ENCODE measurements at regions not wholly inside any gene's neighbourhood (a gene's known extent, or its start where the extent isn't known, plus 50 kb on each side); places are given as distances from the start of the nearest gene placed in this dataset.

- H2AFZ ChIP-seq, result no peak overlapping the region
Measured at GRCh38 chr14:61631045-61631687, 64.1 kb upstream of the HIF1A start.

GRCh38 chr14:61632401-61632800 is 62.9 kb upstream of the HIF1A start:
- H3K4me3 ChIP-seq (ENCODE audit: low read depth, low read length), result no peak overlapping the region
- TF ChIP-seq CTCF (IDR thresholded peaks at IDR 0.05), result no peak
- H3K9ac ChIP-seq, result no peak overlapping the region
- H3K4me1 ChIP-seq, result no peaks in the 10 kb centered on the region
- no peaks in the 10 kb centered on the region for H3K79me2 ChIP-seq
- H3K36me3 ChIP-seq (ENCODE audit: control insufficient read depth, insufficient read depth, low read length), result no peaks in the 10 kb centered on the region
- H3K27ac ChIP-seq, result no peak overlapping the region
- H3K27me3 ChIP-seq (ENCODE audit: control insufficient read depth, insufficient read depth, low read length), result no peaks in the 10 kb centered on the region
- no peak overlapping the region for H2AFZ ChIP-seq
- H3K9me3 ChIP-seq (ENCODE audit: control insufficient read depth, low read length), result no peaks in the 10 kb centered on the region
- H3K4me2 ChIP-seq (ENCODE audit: low read length), result no peak overlapping the region

More at GRCh38 chr14:61631045-61631687, 64.1 kb upstream of the HIF1A start:
- Histone ChIP-seq H3K4me2 (ENCODE audit: low read length) (no peak overlapping the region), H3K4me3 (ENCODE audit: low read depth, low read length) (no peak overlapping the region), H3K79me2 (no peaks in the 10 kb centered on the region), H3K9me3 (ENCODE audit: control insufficient read depth, low read length) (no peaks in the 10 kb centered on the region), H3K4me1 (no peaks in the 10 kb centered on the region), H3K36me3 (ENCODE audit: control insufficient read depth, insufficient read depth, low read length) (no peaks in the 10 kb centered on the region), H3K9ac (no peak overlapping the region), H3K27me3 (ENCODE audit: control insufficient read depth, insufficient read depth, low read length) (no peaks in the 10 kb centered on the region), H3K27ac (no peak overlapping the region)
- no peak for TF ChIP-seq CTCF (IDR thresholded peaks at IDR 0.05)

GRCh38 chr14:61632807-61633206 is 62.5 kb upstream of the HIF1A start:
- Histone ChIP-seq H3K9me3 (ENCODE audit: control insufficient read depth, low read length) (no peaks in the 10 kb centered on the region), H3K27ac (no peak overlapping the region), H3K4me3 (ENCODE audit: low read depth, low read length) (no peak overlapping the region), H3K4me2 (ENCODE audit: low read length) (no peak overlapping the region), H3K79me2 (no peaks in the 10 kb centered on the region), H3K36me3 (ENCODE audit: control insufficient read depth, insufficient read depth, low read length) (no peaks in the 10 kb centered on the region), H3K9ac (no peak overlapping the region), H2AFZ (no peak overlapping the region), H3K27me3 (ENCODE audit: control insufficient read depth, insufficient read depth, low read length) (no peaks in the 10 kb centered on the region), H3K4me1 (no peaks in the 10 kb centered on the region)
- no peak for TF ChIP-seq CTCF (IDR thresholded peaks at IDR 0.05)

GRCh38 chr14:61636291-61636690 is 59.0 kb upstream of the HIF1A start:
- no peak overlapping the region for H3K4me3 ChIP-seq (ENCODE audit: low read depth, low read length)
- no peak overlapping the region for H3K9ac ChIP-seq
- H3K79me2 ChIP-seq, result no peaks in the 10 kb centered on the region
- no peak overlapping the region for H3K27ac ChIP-seq
- H3K27me3 ChIP-seq (ENCODE audit: control insufficient read depth, insufficient read depth, low read length), result no peaks in the 10 kb centered on the region
- H3K9me3 ChIP-seq (ENCODE audit: control insufficient read depth, low read length), result no peaks in the 10 kb centered on the region
- H3K36me3 ChIP-seq (ENCODE audit: control insufficient read depth, insufficient read depth, low read length), result no peaks in the 10 kb centered on the region
- no peaks in the 10 kb centered on the region for H3K4me1 ChIP-seq
- H2AFZ ChIP-seq, result no peak overlapping the region
- no peak for TF ChIP-seq CTCF (IDR thresholded peaks at IDR 0.05)
- H3K4me2 ChIP-seq (ENCODE audit: low read length), result no peak overlapping the region

- no peak for TF ChIP-seq CTCF (IDR thresholded peaks at IDR 0.05)
- Histone ChIP-seq H3K9me3 (ENCODE audit: control insufficient read depth, low read length) (no peaks in the 10 kb centered on the region), H3K4me1 (no peaks in the 10 kb centered on the region), H3K4me3 (ENCODE audit: low read depth, low read length) (no peak overlapping the region), H3K4me2 (ENCODE audit: low read length) (no peak overlapping the region), H3K9ac (no peak overlapping the region), H2AFZ (no peak overlapping the region), H3K36me3 (ENCODE audit: control insufficient read depth, insufficient read depth, low read length) (no peaks in the 10 kb centered on the region), H3K27ac (no peak overlapping the region), H3K27me3 (ENCODE audit: control insufficient read depth, insufficient read depth, low read length) (no peaks in the 10 kb centered on the region), H3K79me2 (no peaks in the 10 kb centered on the region)
Measured at GRCh38 chr14:61636779-61637178, 58.5 kb upstream of the HIF1A start.
